Astrocyte (in vitro differentiated cells and primary cell): ENCODE measurements at regions not wholly inside any gene's neighbourhood (a gene's known extent, or its start where the extent isn't known, plus 50 kb on each side); places are given as distances from the start of the nearest gene placed in this dataset.

ENCODE experiments used
- DNase-seq: peaks from one replicate; pipeline ENCODE4 v3.0.0-alpha.2; 2010; ENCODE audit warnings: low read depth
- FAIRE-seq: peaks from 2 replicates; lab custom pipeline; 2011; peaks lifted over from hg19 to GRCh38; lab: Jason Lieb, UNC
- H2AFZ ChIP-seq: 2 replicates; pipeline ENCODE4 v1.6.0; 2012; ENCODE audit warnings: low read depth, low read length, inconsistent platforms
- H3K27ac ChIP-seq: 2 replicates; pipeline ENCODE4 v1.5.1; 2011; ENCODE audit warnings: low read depth, low read length, inconsistent platforms
- H3K27me3 ChIP-seq: 2 replicates; pipeline ENCODE4 v1.6.0; 2011; ENCODE audit warnings: low read length, inconsistent platforms; ENCODE audit not compliant: insufficient read depth
- H3K36me3 ChIP-seq: 2 replicates; pipeline ENCODE4 v1.5.1; 2011; ENCODE audit warnings: low read length, inconsistent platforms; ENCODE audit not compliant: insufficient read depth
- H3K4me1 ChIP-seq: 2 replicates; pipeline ENCODE4 v1.5.1; 2011; ENCODE audit warnings: low read length, inconsistent platforms; ENCODE audit not compliant: insufficient read depth
- H3K4me2 ChIP-seq: 2 replicates; pipeline ENCODE4 v1.6.0; 2012; ENCODE audit warnings: low read length, inconsistent platforms
- H3K4me3 ChIP-seq: 2 replicates; pipeline ENCODE4 v1.5.1; 2011; ENCODE audit warnings: low read depth, mild to moderate bottlenecking, low read length, inconsistent platforms; ENCODE audit not compliant: insufficient read depth
- H3K79me2 ChIP-seq: 2 replicates; pipeline ENCODE4 v1.6.0; 2012; ENCODE audit warnings: mild to moderate bottlenecking, low read length, inconsistent platforms; ENCODE audit not compliant: insufficient read depth
- H3K9ac ChIP-seq: 2 replicates; pipeline ENCODE4 v1.6.0; 2012; ENCODE audit warnings: mild to moderate bottlenecking, low read length, inconsistent platforms
- H3K9me3 ChIP-seq: 2 replicates; pipeline ENCODE4 v1.5.1; 2012; ENCODE audit warnings: low read depth, mild to moderate bottlenecking, low read length, inconsistent platforms; ENCODE audit not compliant: insufficient read depth
- H4K20me1 ChIP-seq: 2 replicates; pipeline ENCODE4 v1.6.0; 2012; ENCODE audit warnings: low read length, inconsistent platforms; ENCODE audit not compliant: insufficient read depth
- H3K27ac Mint-ChIP-seq: one replicate; pipeline ENCODE4 v1.8.0; 2021; ENCODE audit warnings: mild to moderate bottlenecking, mixed read lengths; ENCODE audit not compliant: unreplicated experiment
- H3K27me3 Mint-ChIP-seq: one replicate; pipeline ENCODE4 v1.8.0; 2021; ENCODE audit warnings: low read depth, mixed read lengths; ENCODE audit not compliant: unreplicated experiment
- H3K36me3 Mint-ChIP-seq: one replicate; pipeline ENCODE4 v1.8.0; 2021; ENCODE audit warnings: low read depth, mixed read lengths; ENCODE audit not compliant: unreplicated experiment
- H3K4me1 Mint-ChIP-seq: one replicate; pipeline ENCODE4 v1.8.0; 2021; ENCODE audit warnings: low read depth, mixed read lengths; ENCODE audit not compliant: unreplicated experiment
- H3K4me3 Mint-ChIP-seq: one replicate; pipeline ENCODE4 v1.8.0; 2021; ENCODE audit warnings: mild to moderate bottlenecking, moderate library complexity, mixed read lengths; ENCODE audit not compliant: unreplicated experiment
- H3K9me3 Mint-ChIP-seq: one replicate; pipeline ENCODE4 v1.8.0; 2021; ENCODE audit warnings: mild to moderate bottlenecking, mixed read lengths; ENCODE audit not compliant: unreplicated experiment
- EZH2 ChIP-seq: IDR thresholded peaks from 2 replicates; pipeline ENCODE4 v1.6.1; 2012; ENCODE audit warnings: mild to moderate bottlenecking, low read length, inconsistent platforms; ENCODE audit not compliant: insufficient read depth
- TF ChIP-seq, protein P1 (sequence below): IDR thresholded peaks from 2 replicates; pipeline ENCODE4 v1.5.1; 2011; ENCODE audit warnings: low read depth, mild to moderate bottlenecking, inconsistent platforms, low read length, moderate library complexity; ENCODE audit not compliant: insufficient read depth

GRCh38 chr22:49295851-49296560 is 531.7 kb downstream of the BRD1 start:
- Histone ChIP-seq H2AFZ (no peak overlapping the region), H3K9ac (no peak overlapping the region), H3K27me3 (no peaks in the 10 kb centered on the region), H3K9me3 (peaks cover 12% of the 10 kb centered on the region), H3K79me2 (no peaks in the 10 kb centered on the region), H3K36me3 (no peaks in the 10 kb centered on the region), H3K4me2 (no peak overlapping the region), H3K4me3 (no peak overlapping the region), H3K4me1 (no peaks in the 10 kb centered on the region), H4K20me1 (no peaks in the 10 kb centered on the region), H3K27ac (no peak overlapping the region)
- H3K27ac Mint-ChIP-seq: no peak overlapping the region
- FAIRE-seq (no peak), DNase-seq (no peak)
- H3K27me3 Mint-ChIP-seq: peaks cover 39% of the 10 kb centered on the region
- peaks cover 27% of the 10 kb centered on the region for H3K9me3 Mint-ChIP-seq
- no peak overlapping the region for H3K4me3 Mint-ChIP-seq
- H3K4me1 Mint-ChIP-seq: peaks cover 2% of the 10 kb centered on the region
- H3K36me3 Mint-ChIP-seq: no peaks in the 10 kb centered on the region
- no peak for TF ChIP-seq EZH2
- TF ChIP-seq, protein P1, sequence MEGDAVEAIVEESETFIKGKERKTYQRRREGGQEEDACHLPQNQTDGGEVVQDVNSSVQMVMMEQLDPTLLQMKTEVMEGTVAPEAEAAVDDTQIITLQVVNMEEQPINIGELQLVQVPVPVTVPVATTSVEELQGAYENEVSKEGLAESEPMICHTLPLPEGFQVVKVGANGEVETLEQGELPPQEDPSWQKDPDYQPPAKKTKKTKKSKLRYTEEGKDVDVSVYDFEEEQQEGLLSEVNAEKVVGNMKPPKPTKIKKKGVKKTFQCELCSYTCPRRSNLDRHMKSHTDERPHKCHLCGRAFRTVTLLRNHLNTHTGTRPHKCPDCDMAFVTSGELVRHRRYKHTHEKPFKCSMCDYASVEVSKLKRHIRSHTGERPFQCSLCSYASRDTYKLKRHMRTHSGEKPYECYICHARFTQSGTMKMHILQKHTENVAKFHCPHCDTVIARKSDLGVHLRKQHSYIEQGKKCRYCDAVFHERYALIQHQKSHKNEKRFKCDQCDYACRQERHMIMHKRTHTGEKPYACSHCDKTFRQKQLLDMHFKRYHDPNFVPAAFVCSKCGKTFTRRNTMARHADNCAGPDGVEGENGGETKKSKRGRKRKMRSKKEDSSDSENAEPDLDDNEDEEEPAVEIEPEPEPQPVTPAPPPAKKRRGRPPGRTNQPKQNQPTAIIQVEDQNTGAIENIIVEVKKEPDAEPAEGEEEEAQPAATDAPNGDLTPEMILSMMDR: no peak

- TF ChIP-seq EZH2: no peak
- TF ChIP-seq, protein P1: no peak
- Mint-ChIP-seq H3K27me3 (peaks cover 41% of the 10 kb centered on the region), H3K9me3 (peaks cover 27% of the 10 kb centered on the region), H3K27ac (no peak overlapping the region), H3K36me3 (no peaks in the 10 kb centered on the region), H3K4me3 (no peak overlapping the region), H3K4me1 (peaks cover 5% of the 10 kb centered on the region)
- no peak overlapping the region for H3K4me2 ChIP-seq
- H3K9ac ChIP-seq: no peak overlapping the region
- no peaks in the 10 kb centered on the region for H3K79me2 ChIP-seq
- no peak overlapping the region for H3K4me3 ChIP-seq
- H2AFZ ChIP-seq: no peak overlapping the region
- DNase-seq (no peak), FAIRE-seq (no peak)
- no peaks in the 10 kb centered on the region for H3K27me3 ChIP-seq
- H3K27ac ChIP-seq: no peak overlapping the region
- H3K36me3 ChIP-seq: no peaks in the 10 kb centered on the region
- no peaks in the 10 kb centered on the region for H3K4me1 ChIP-seq
- H3K9me3 ChIP-seq: peaks cover 12% of the 10 kb centered on the region
- H4K20me1 ChIP-seq: no peaks in the 10 kb centered on the region
Measured at GRCh38 chr22:49295465-49295743, 532.3 kb downstream of the BRD1 start.

DNA sequence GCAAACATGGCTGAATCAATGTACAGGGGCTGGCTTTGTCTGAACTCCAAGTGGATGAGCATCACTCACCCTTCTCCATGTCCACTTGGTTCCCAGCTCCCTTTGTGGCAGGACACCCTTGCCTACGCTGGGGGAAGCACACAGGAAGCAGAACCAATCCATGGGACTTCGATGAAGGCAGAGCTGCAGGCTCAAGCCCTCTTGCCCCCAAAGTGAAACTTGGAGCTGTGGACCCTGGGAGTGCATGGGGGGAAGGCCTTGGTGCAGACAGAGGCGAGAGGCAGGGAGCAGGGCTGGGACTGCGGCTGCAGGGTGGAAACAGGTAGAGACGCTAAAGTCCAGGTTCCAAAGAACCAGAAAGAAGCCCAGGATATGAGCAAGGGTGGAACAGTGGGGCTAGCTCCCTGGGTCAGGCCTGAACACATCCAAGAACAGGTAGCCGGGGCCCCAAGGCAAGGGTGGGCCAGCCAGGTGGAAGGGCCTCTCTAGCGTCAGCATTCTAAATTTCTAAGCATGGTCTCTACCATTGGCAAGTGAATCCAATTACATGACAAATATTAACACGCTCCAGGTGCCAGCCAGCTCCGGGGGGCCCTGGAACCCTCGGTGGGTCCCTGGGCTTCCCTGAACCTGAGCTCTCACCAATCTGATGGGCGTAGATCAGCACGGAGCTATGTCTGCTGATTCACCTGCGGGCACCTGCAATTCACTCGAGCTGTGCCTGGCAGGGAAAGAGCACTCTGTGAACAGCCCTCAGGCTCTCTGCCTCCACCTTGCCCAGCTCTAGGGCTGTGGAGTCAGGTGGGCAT is 532.8 kb downstream of the BRD1 start:
- H3K9me3 ChIP-seq: peaks cover 12% of the 10 kb centered on the region
- no peak for DNase-seq
- no peak overlapping the region for H3K4me3 Mint-ChIP-seq

More for the DNA sequence above, 532.8 kb downstream of the BRD1 start:
- H3K4me1 ChIP-seq: no peaks in the 10 kb centered on the region
- peaks cover 6% of the 10 kb centered on the region for H3K4me1 Mint-ChIP-seq
- peaks cover 27% of the 10 kb centered on the region for H3K9me3 Mint-ChIP-seq
- no peaks in the 10 kb centered on the region for H4K20me1 ChIP-seq
- H3K27me3 Mint-ChIP-seq: peaks cover 45% of the 10 kb centered on the region
- H3K4me3 ChIP-seq: no peak overlapping the region
- H3K27me3 ChIP-seq: no peaks in the 10 kb centered on the region
- H3K9ac ChIP-seq: no peak overlapping the region
- H3K36me3 ChIP-seq: no peaks in the 10 kb centered on the region
- H3K79me2 ChIP-seq: no peaks in the 10 kb centered on the region
- no peak overlapping the region for H3K4me2 ChIP-seq
- FAIRE-seq: no peak
- H3K27ac Mint-ChIP-seq: no peak overlapping the region
- no peak overlapping the region for H2AFZ ChIP-seq
- TF ChIP-seq, protein P1: no peak
- no peak for TF ChIP-seq EZH2
- no peaks in the 10 kb centered on the region for H3K36me3 Mint-ChIP-seq
- no peak overlapping the region for H3K27ac ChIP-seq
